GM18498 (cell line): ENCODE measurements at regions not wholly inside any gene's neighbourhood (a gene's known extent, or its start where the extent isn't known, plus 50 kb on each side); places are given as distances from the start of the nearest gene placed in this dataset.

Experiments used
- ATAC-seq: cut with Tn5 transposase; IDR thresholded peaks from one replicate; pipeline ENCODE4 v1.9.1; 2021; ENCODE audit warnings: mild to moderate bottlenecking, moderate library complexity; ENCODE audit not compliant: unreplicated experiment

DNA sequence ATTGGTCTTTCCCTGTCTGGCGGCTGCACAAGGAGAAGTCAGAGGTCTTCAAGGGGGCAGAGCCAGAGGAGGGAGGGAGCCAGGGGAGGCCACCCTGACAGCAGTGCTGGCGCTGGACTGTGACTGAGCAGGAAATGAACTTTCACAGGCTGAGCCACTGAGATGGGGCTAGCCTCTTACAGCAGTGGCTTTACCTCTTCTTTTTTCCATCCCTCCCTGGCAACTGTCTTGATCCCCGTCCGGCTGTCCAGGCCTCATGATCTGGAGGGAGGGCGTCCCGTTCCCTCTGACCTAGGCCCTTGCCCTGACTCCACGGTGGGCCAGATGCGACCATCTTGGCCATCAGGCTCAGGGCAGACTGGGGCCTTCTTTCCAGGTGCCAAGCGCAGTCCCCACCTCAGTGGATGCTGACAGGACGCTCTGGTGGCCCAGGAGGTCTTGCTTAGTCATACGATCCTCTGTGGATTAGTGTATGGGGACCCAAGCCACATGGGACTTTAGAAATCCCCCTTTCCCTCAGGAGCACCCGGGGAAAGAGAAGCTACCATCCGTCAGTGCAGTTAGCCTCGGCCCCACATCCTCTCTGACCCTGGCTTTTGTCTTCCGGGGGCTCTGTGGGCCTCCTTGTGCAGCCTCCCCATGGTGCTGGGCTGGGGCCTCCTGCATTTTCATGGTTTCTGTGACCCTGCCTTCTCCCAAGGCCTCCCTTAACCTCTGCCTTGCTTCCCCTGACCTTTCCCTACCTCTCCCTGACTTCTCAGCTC, 57.4 kb upstream of the CCDC167 start:
- no peak for ATAC-seq

- no peak for ATAC-seq
Measured at GRCh38 chr6:37555040-37555781, 55.5 kb upstream of the CCDC167 start.

DNA sequence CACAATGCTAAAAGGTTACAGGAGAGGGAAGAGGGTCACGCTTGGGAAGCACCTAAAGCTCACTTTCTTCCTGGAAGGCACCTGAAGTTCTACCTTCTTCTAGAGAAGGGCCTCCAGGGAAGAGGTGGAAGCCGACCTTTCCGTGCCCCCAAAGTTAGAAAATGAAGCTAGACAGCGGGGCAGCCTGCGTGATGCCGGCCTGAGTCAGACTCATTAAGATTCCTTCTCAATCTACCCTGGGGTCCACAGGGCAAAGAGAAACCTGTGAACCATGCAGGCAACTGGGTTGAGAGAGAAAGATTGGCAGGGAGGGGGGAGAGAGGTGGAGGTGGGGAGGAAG, 54.8 kb upstream of the CCDC167 start:
- ATAC-seq: no peak

- ATAC-seq: no peak
Measured at GRCh38 chr6:37552267-37552666, 52.6 kb upstream of the CCDC167 start.

- ATAC-seq: no peak
Measured at GRCh38 chr6:37551867-37552266, 52.2 kb upstream of the CCDC167 start.

- ATAC-seq: no peak
Measured at GRCh38 chr6:37551446-37551845, 51.8 kb upstream of the CCDC167 start.

- ATAC-seq: no peak
Measured at GRCh38 chr6:37551002-37551401, 51.3 kb upstream of the CCDC167 start.

- ATAC-seq: no peak
Measured at GRCh38 chr6:37550191-37550831, 50.6 kb upstream of the CCDC167 start.

DNA sequence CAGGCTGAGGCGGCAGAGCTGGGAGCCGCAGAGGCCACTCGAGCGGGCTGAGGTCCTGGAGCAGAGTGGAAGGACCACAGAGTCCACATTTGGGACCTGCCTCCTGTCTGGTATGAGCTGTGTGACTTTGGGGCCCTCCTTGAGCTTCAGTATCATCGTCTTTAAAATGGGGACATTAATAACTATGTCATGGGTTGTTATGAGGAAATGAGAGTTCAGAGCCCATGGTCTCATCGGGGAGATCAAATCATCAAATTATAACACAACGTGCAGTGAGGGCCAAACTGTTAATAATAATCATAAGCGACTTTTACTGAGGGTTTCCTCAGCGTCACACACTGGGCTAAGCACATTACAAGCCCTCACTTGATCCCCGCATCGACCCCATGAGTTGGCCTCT, 49.9 kb upstream of the CCDC167 start:
- ATAC-seq: no peak
